H9 (cell line): ENCODE measurements at regions not wholly inside any gene's neighbourhood (a gene's known extent, or its start where the extent isn't known, plus 50 kb on each side); places are given as distances from the start of the nearest gene placed in this dataset.

Experiments used
- DNase-seq: peaks from one replicate; pipeline ENCODE4 v3.0.0-alpha.2; 2017
- H2AFZ ChIP-seq: one replicate; pipeline ENCODE4 v1.6.1; 2013; ENCODE audit warnings: mild to moderate bottlenecking, low read length, control low read depth, moderate library complexity
- H2AK5ac ChIP-seq: 2 replicates; pipeline ENCODE4 v1.6.1; 2013; ENCODE audit warnings: low read length, control low read depth, mixed read lengths; ENCODE audit not compliant: insufficient read length
- H2BK120ac ChIP-seq: one replicate; pipeline ENCODE4 v1.6.1; 2013; ENCODE audit warnings: low read depth, mild to moderate bottlenecking, low read length, control low read depth, inconsistent platforms; ENCODE audit not compliant: poor library complexity, severe bottlenecking
- H2BK12ac ChIP-seq: 2 replicates; pipeline ENCODE4 v1.6.1; 2013; ENCODE audit warnings: low read length, control low read depth, mixed read lengths, low read depth; ENCODE audit not compliant: insufficient read length
- H2BK15ac ChIP-seq: 2 replicates; pipeline ENCODE4 v1.6.1; 2013; ENCODE audit warnings: low read depth, low read length, control low read depth
- H2BK20ac ChIP-seq: one replicate; pipeline ENCODE4 v1.6.1; 2013; ENCODE audit warnings: low read depth, mild to moderate bottlenecking, low read length, control low read depth, inconsistent platforms; ENCODE audit not compliant: poor library complexity, severe bottlenecking
- H2BK5ac ChIP-seq: 2 replicates; pipeline ENCODE4 v1.6.1; 2013; ENCODE audit warnings: low read length, control low read depth, mixed read lengths; ENCODE audit not compliant: insufficient read length
- H3K14ac ChIP-seq: 2 replicates; pipeline ENCODE4 v1.6.1; 2013; ENCODE audit warnings: low read length, control low read depth; ENCODE audit not compliant: insufficient read depth
- H3K18ac ChIP-seq: 2 replicates; pipeline ENCODE4 v1.6.1; 2013; ENCODE audit warnings: low read depth, mild to moderate bottlenecking, mixed read lengths, low read length, control low read depth; ENCODE audit not compliant: insufficient read length
- H3K23ac ChIP-seq: 2 replicates; pipeline ENCODE4 v1.6.1; 2013; ENCODE audit warnings: low read length, control low read depth, mixed read lengths, low read depth; ENCODE audit not compliant: insufficient read length
- H3K23me2 ChIP-seq: 2 replicates; pipeline ENCODE4 v1.6.1; 2013; ENCODE audit warnings: low read depth, mild to moderate bottlenecking, mixed read lengths, low read length, control low read depth; ENCODE audit not compliant: insufficient read length, poor library complexity, severe bottlenecking
- H3K27ac ChIP-seq: 2 replicates; pipeline ENCODE4 v1.5.1; 2013; ENCODE audit warnings: low read length, control low read depth, mixed read lengths, low read depth; ENCODE audit not compliant: insufficient read length
- H3K27me3 ChIP-seq: 2 replicates; pipeline ENCODE4 v1.6.1; 2013; ENCODE audit warnings: low read length, control low read depth, inconsistent platforms; ENCODE audit not compliant: insufficient read depth
- H3K4ac ChIP-seq: 2 replicates; pipeline ENCODE4 v1.6.1; 2013; ENCODE audit warnings: low read depth, mild to moderate bottlenecking, control low read depth, inconsistent platforms, low read length, moderate library complexity
- H3K4me1 ChIP-seq: 2 replicates; pipeline ENCODE4 v1.6.1; 2013; ENCODE audit warnings: low read length, control low read depth, inconsistent platforms; ENCODE audit not compliant: insufficient read depth
- H3K4me2 ChIP-seq: 2 replicates; pipeline ENCODE4 v1.6.1; 2013; ENCODE audit warnings: low read length, control low read depth, mixed read lengths; ENCODE audit not compliant: insufficient read length, insufficient read depth
- H3K56ac ChIP-seq: 2 replicates; pipeline ENCODE4 v1.6.1; 2013; ENCODE audit warnings: low read depth, mild to moderate bottlenecking, mixed read lengths, low read length, control low read depth; ENCODE audit not compliant: insufficient read length
- H3K79me1 ChIP-seq: 2 replicates; pipeline ENCODE4 v1.6.1; 2013; ENCODE audit warnings: low read depth, mild to moderate bottlenecking, moderate library complexity, low read length, control low read depth, inconsistent platforms; ENCODE audit not compliant: insufficient read depth, poor library complexity, severe bottlenecking
- H3K79me2 ChIP-seq: 2 replicates; pipeline ENCODE4 v1.6.1; 2013; ENCODE audit warnings: low read length, control low read depth, inconsistent platforms; ENCODE audit not compliant: insufficient read depth
- H3K9ac ChIP-seq: 2 replicates; pipeline ENCODE4 v1.6.1; 2013; ENCODE audit warnings: low read length, control low read depth, mixed read lengths; ENCODE audit not compliant: insufficient read length; ENCODE audit errors: extremely low read depth
- H3K9me3 ChIP-seq: one replicate; pipeline ENCODE4 v1.6.1; 2013; ENCODE audit warnings: low read depth, low read length, inconsistent platforms; ENCODE audit not compliant: control insufficient read depth
- H3T11ph ChIP-seq: one replicate; pipeline ENCODE4 v1.6.1; 2013; ENCODE audit warnings: mild to moderate bottlenecking, low read length, control low read depth, inconsistent platforms
- H4K20me1 ChIP-seq: one replicate; pipeline ENCODE4 v1.6.1; 2013; ENCODE audit not compliant: control insufficient read depth, insufficient read length, insufficient read depth
- H4K5ac ChIP-seq: 2 replicates; pipeline ENCODE4 v1.6.1; 2013; ENCODE audit warnings: low read depth, mild to moderate bottlenecking, mixed read lengths, low read length, control low read depth; ENCODE audit not compliant: insufficient read length
- H4K8ac ChIP-seq: replicated peaks from 2 replicates; pipeline ENCODE4 v1.6.1; 2013; ENCODE audit warnings: low read length, control low read depth, mixed read lengths, low read depth; ENCODE audit not compliant: insufficient read length
- H4K91ac ChIP-seq: 2 replicates; pipeline ENCODE4 v1.6.1; 2013; ENCODE audit warnings: low read depth, mild to moderate bottlenecking, moderate library complexity, mixed read lengths, low read length, control low read depth; ENCODE audit not compliant: insufficient read length
- H3K27ac Mint-ChIP-seq, 3 experiments: 2 replicates in 2 of 3; 3 replicates in 1 of 3; pipeline ENCODE4 v1.8.0; 2020 to 2021; ENCODE audit warnings: mixed read lengths in 3 of 3, mild to moderate bottlenecking in 1 of 3, moderate library complexity in 1 of 3
- H3K27me3 Mint-ChIP-seq: 2 replicates; pipeline ENCODE4 v1.8.0; 2021; ENCODE audit warnings: low read depth, mild to moderate bottlenecking, moderate library complexity, mixed read lengths
- H3K36me3 Mint-ChIP-seq, 3 experiments: 2 replicates in 2 of 3; 3 replicates in 1 of 3; pipeline ENCODE4 v1.8.0; 2020 to 2021; ENCODE audit warnings: low read depth in 3 of 3, mixed read lengths in 3 of 3; ENCODE audit not compliant: insufficient read depth in 1 of 3
- H3K4me1 Mint-ChIP-seq, 2 experiments: 2 replicates each; pipeline ENCODE4 v1.8.0; 2020; ENCODE audit warnings: mixed read lengths in 2 of 2
- H3K4me3 Mint-ChIP-seq, 2 experiments: 2 replicates in 1 of 2; 3 replicates in 1 of 2; pipeline ENCODE4 v1.8.0; 2020 to 2021; ENCODE audit warnings: mild to moderate bottlenecking in 2 of 2, mixed read lengths in 2 of 2, moderate library complexity in 1 of 2
- H3K9me3 Mint-ChIP-seq, 2 experiments: 2 replicates in 1 of 2; 3 replicates in 1 of 2; pipeline ENCODE4 v1.8.0; 2020; ENCODE audit warnings: mild to moderate bottlenecking in 2 of 2, mixed read lengths in 2 of 2, moderate library complexity in 1 of 2
- WGBS: extraction: QIAGEN DNeasy Blood & Tissue Kit; methylation state at CpG from one replicate; pipeline ENCODE4 v1.1.7; 2013; ENCODE audit warnings: missing lambda C conversion rate, low lambda C conversion rate, mixed read lengths; ENCODE audit not compliant: insufficient read length; ENCODE audit errors: extremely low coverage; 5-methylcytosine and 5-hydroxymethylcytosine counted together
- TF ChIP-seq, protein P1 (sequence below): fragments of 200-600 bp; sonication (generic); conservative IDR thresholded peaks from 3 replicates; pipeline ENCODE4 v1.8.0; 2021; ENCODE audit warnings: antibody characterized with exemption, mild to moderate bottlenecking

DNA sequence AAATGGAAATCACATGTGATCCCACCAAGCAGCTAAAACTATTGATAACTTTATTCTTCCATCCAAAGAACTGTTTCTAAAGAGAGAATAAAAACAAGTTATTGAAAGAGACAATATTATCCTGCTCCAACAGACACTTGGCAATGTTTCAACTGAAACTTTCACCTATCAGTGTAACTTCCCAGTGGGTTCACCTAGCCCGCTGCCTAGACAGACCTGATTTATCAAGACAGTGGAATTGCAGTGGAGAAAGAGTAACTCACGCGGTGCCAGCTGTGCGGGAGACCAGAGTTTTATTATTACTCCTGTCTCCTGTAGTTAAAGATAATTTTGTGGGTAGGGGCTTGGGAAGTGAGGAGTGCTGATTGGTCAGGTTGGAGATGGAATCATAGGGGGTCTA lies 199.8 kb downstream of the AHR start:
- H2AK5ac ChIP-seq = no peak overlapping the region
- H4K20me1 ChIP-seq = no peaks in the 10 kb centered on the region
- H3K4me2 ChIP-seq = no peak overlapping the region
- H4K8ac ChIP-seq = no peak overlapping the region
- no peak overlapping the region for H4K5ac ChIP-seq
- no peaks in the 10 kb centered on the region for H3K9me3 ChIP-seq
- Mint-ChIP-seq H3K27ac (peak overlapping the region in 1 of 3 experiments; percentile 25; a peak in 1 of 7 replicates), H3K4me1 (peaks cover 43 to 53% of the 10 kb centered on the region in 2 experiments), H3K4me3 (no peak overlapping the region), H3K27me3 (no peaks in the 10 kb centered on the region), H3K9me3 (no peaks in the 10 kb centered on the region; a peak in 1 of 5 replicates), H3K36me3 (0 out of 7 replicates have a peak, but pooled peaks cover 0 to 5% (median 0%) of the 10 kb centered on the region in 3 experiments)
- no peak overlapping the region for H2BK12ac ChIP-seq
- H3K18ac ChIP-seq = no peak overlapping the region
- H2AFZ ChIP-seq = no peak overlapping the region
- H3K23ac ChIP-seq = no peak overlapping the region
- DNase-seq = no peak
- WGBS = no CpG with 5 or more reads among the region's 4 CpGs
- TF ChIP-seq, protein P1, sequence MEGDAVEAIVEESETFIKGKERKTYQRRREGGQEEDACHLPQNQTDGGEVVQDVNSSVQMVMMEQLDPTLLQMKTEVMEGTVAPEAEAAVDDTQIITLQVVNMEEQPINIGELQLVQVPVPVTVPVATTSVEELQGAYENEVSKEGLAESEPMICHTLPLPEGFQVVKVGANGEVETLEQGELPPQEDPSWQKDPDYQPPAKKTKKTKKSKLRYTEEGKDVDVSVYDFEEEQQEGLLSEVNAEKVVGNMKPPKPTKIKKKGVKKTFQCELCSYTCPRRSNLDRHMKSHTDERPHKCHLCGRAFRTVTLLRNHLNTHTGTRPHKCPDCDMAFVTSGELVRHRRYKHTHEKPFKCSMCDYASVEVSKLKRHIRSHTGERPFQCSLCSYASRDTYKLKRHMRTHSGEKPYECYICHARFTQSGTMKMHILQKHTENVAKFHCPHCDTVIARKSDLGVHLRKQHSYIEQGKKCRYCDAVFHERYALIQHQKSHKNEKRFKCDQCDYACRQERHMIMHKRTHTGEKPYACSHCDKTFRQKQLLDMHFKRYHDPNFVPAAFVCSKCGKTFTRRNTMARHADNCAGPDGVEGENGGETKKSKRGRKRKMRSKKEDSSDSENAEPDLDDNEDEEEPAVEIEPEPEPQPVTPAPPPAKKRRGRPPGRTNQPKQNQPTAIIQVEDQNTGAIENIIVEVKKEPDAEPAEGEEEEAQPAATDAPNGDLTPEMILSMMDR = no peak
- H3T11ph ChIP-seq = no peak overlapping the region
- H2BK5ac ChIP-seq = no peak overlapping the region
- H3K4ac ChIP-seq = no peak overlapping the region
- no peak overlapping the region for H4K91ac ChIP-seq
- peaks cover 11% of the 10 kb centered on the region; the same call in 1 of the 2 replicates for H3K4me1 ChIP-seq
- no peak overlapping the region for H3K14ac ChIP-seq
- no peak overlapping the region for H3K27ac ChIP-seq
- H3K56ac ChIP-seq = no peak overlapping the region
- H3K79me1 ChIP-seq = no peaks in the 10 kb centered on the region
- H3K79me2 ChIP-seq = no peaks in the 10 kb centered on the region; the same call in 1 of the 2 replicates
- H3K27me3 ChIP-seq = no peaks in the 10 kb centered on the region
- H2BK120ac ChIP-seq = no peak overlapping the region
- no peaks in the 10 kb centered on the region for H3K23me2 ChIP-seq
- no peak overlapping the region for H3K9ac ChIP-seq
- no peak overlapping the region for H2BK15ac ChIP-seq
- no peak overlapping the region for H2BK20ac ChIP-seq
